GM23338 (cell line): ENCODE measurements at regions not wholly inside any gene's neighbourhood (a gene's known extent, or its start where the extent isn't known, plus 50 kb on each side); places are given as distances from the start of the nearest gene placed in this dataset.
A peak's percentile ranks its signal among the peaks of the same experiment; 100 is the strongest.

ENCODE experiments used
- ATAC-seq: fragments of 200-7000 bp; cut with Tn5 transposase; 3 replicates; pipeline ENCODE4 v1.9.1; 2020
- DNase-seq: peaks from one replicate; pipeline ENCODE4 v3.0.0-alpha.2; 2015; ENCODE audit warnings: low spot score
- H2AFZ ChIP-seq: fragments of 200-600 bp; sonication (generic); 2 replicates; pipeline ENCODE4 v1.8.0; 2016; ENCODE audit warnings: antibody characterized with exemption, mild to moderate bottlenecking, moderate library complexity
- H3F3A ChIP-seq: fragments of 200-600 bp; sonication (generic); replicated peaks from 2 replicates; pipeline ENCODE4 v1.8.0; 2017; ENCODE audit warnings: antibody characterized with exemption, mixed run types, low read depth
- H3K27ac ChIP-seq: fragments of 200-600 bp; sonication (generic); 2 replicates; pipeline ENCODE4 v1.6.1; 2016; ENCODE audit warnings: low read depth
- H3K27me3 ChIP-seq: fragments of 200-600 bp; sonication (generic); 2 replicates; pipeline ENCODE4 v1.8.0; 2016; ENCODE audit warnings: mild to moderate bottlenecking, mixed run types, moderate library complexity; ENCODE audit not compliant: insufficient read depth
- H3K36me3 ChIP-seq: fragments of 200-600 bp; sonication (generic); 2 replicates; pipeline ENCODE4 v1.8.0; 2016; ENCODE audit warnings: mild to moderate bottlenecking; ENCODE audit not compliant: insufficient read depth
- H3K4me1 ChIP-seq: fragments of 200-600 bp; sonication (generic); 2 replicates; pipeline ENCODE4 v1.8.0; 2016; ENCODE audit warnings: mild to moderate bottlenecking, moderate library complexity; ENCODE audit not compliant: insufficient read depth
- H3K4me2 ChIP-seq: fragments of 200-600 bp; sonication (generic); 2 replicates; pipeline ENCODE4 v1.7.1; 2017; ENCODE audit warnings: mixed run types
- H3K4me3 ChIP-seq: fragments of 200-600 bp; sonication (generic); 2 replicates; pipeline ENCODE4 v1.6.1; 2016; ENCODE audit warnings: mixed run types
- H3K79me2 ChIP-seq: fragments of 200-600 bp; sonication (generic); replicated peaks from 2 replicates; pipeline ENCODE4 v1.8.0; 2017; ENCODE audit warnings: mild to moderate bottlenecking; ENCODE audit not compliant: insufficient read depth
- H3K9me2 ChIP-seq: fragments of 200-600 bp; sonication (generic); 2 replicates; pipeline ENCODE4 v1.8.0; 2017; ENCODE audit not compliant: insufficient read depth
- H4K20me1 ChIP-seq: fragments of 200-600 bp; sonication (generic); replicated peaks from 2 replicates; pipeline ENCODE4 v1.8.0; 2017; ENCODE audit warnings: mild to moderate bottlenecking; ENCODE audit not compliant: insufficient read depth
- H3K27ac Mint-ChIP-seq: 2 replicates; pipeline ENCODE4 v1.8.0; 2020; ENCODE audit warnings: inconsistent platforms, mild to moderate bottlenecking, moderate library complexity, mixed read lengths
- H3K27me3 Mint-ChIP-seq: 3 replicates; pipeline ENCODE4 v1.8.0; 2022; ENCODE audit warnings: low read depth, mild to moderate bottlenecking, moderate library complexity, mixed read lengths, inconsistent platforms; ENCODE audit not compliant: insufficient read depth, poor library complexity
- H3K36me3 Mint-ChIP-seq: 3 replicates; pipeline ENCODE4 v1.8.0; 2021; ENCODE audit warnings: low read depth, mild to moderate bottlenecking, inconsistent platforms, moderate library complexity, mixed read lengths
- H3K4me1 Mint-ChIP-seq: 3 replicates; pipeline ENCODE4 v1.8.0; 2020; ENCODE audit warnings: mild to moderate bottlenecking, inconsistent platforms, mixed read lengths
- H3K4me3 Mint-ChIP-seq: 3 replicates; pipeline ENCODE4 v1.8.0; 2021; ENCODE audit warnings: moderate library complexity, mild to moderate bottlenecking, inconsistent platforms, mixed read lengths
- H3K9me3 Mint-ChIP-seq: 3 replicates; pipeline ENCODE4 v1.8.0; 2020; ENCODE audit warnings: moderate library complexity, mild to moderate bottlenecking, inconsistent platforms, mixed read lengths
- CTCF ChIP-seq, 2 experiments: fragments of 200-600 bp in 1 of 2; sonication (generic) in 1 of 2; conservative IDR thresholded peaks; 2 replicates each; pipeline versions ENCODE4 v1.5.1 to v1.6.1; 2016 to 2017; ENCODE audit warnings: antibody characterized with exemption in 2 of 2, low read depth in 2 of 2, mild to moderate bottlenecking in 2 of 2, moderate library complexity in 1 of 2
- ETS1 ChIP-seq: IDR thresholded peaks from 2 replicates; pipeline ENCODE4 v1.6.1; 2016; ENCODE audit warnings: antibody characterized with exemption
- EZH2 ChIP-seq: fragments of 200-600 bp; sonication (generic); IDR thresholded peaks from one replicate; pipeline ENCODE4 v1.8.0; 2017; ENCODE audit warnings: antibody characterized with exemption, mild to moderate bottlenecking, low read depth; ENCODE audit not compliant: unreplicated experiment
- EZH2phosphoT487 ChIP-seq: fragments of 200-600 bp; sonication (generic); IDR thresholded peaks from one replicate; pipeline ENCODE4 v1.8.1; 2018; ENCODE audit warnings: antibody characterized with exemption; ENCODE audit not compliant: unreplicated experiment
- JUNB ChIP-seq: IDR thresholded peaks from one replicate; pipeline ENCODE4 v1.6.1; 2016; ENCODE audit warnings: antibody characterized with exemption; ENCODE audit not compliant: unreplicated experiment
- REST ChIP-seq: IDR thresholded peaks from one replicate; pipeline ENCODE4 v1.6.1; 2018; ENCODE audit warnings: antibody characterized with exemption; ENCODE audit not compliant: unreplicated experiment
- STAT1 ChIP-seq: IDR thresholded peaks from one replicate; pipeline ENCODE4 v1.6.1; 2016; ENCODE audit warnings: antibody characterized with exemption; ENCODE audit not compliant: unreplicated experiment
- ZNF114 ChIP-seq: fragments of 250-450 bp; sonication (Bioruptor Pico); IDR thresholded peaks from 2 replicates; pipeline ENCODE4 v1.5.0; 2020; ENCODE audit warnings: mild to moderate bottlenecking, moderate library complexity
- ZNF462 ChIP-seq: fragments of 250-450 bp; sonication (Bioruptor Pico); IDR thresholded peaks from 2 replicates; pipeline ENCODE4 v1.5.0; 2020; ENCODE audit warnings: mild to moderate bottlenecking, moderate library complexity

GRCh38 chr12:20201733-20202132 lies 166.6 kb upstream of the PDE3A start (continued):
- no peak for TF ChIP-seq ZNF462 (CRISPR knock-in tag)
- TF ChIP-seq ETS1, result no peak
- no peak for TF ChIP-seq EZH2
- TF ChIP-seq STAT1, result no peak
- no peak for TF ChIP-seq JUNB

- no peak for DNase-seq
- Histone ChIP-seq H3F3A (no peaks in the 10 kb centered on the region), H3K9me2 (no peaks in the 10 kb centered on the region), H3K4me3 (no peak overlapping the region), H3K79me2 (no peaks in the 10 kb centered on the region), H3K36me3 (no peaks in the 10 kb centered on the region), H3K27ac (no peak overlapping the region), H2AFZ (0 out of 2 replicates have a peak overlapping the region, but pooled peaks have one; percentile 6), H3K27me3 (no peaks in the 10 kb centered on the region), H3K4me2 (no peak overlapping the region), H4K20me1 (no peaks in the 10 kb centered on the region), H3K4me1 (no peaks in the 10 kb centered on the region)
- peaks cover 2% of the 10 kb centered on the region; the same call in 2 of the 3 replicates for H3K4me1 Mint-ChIP-seq
- no peak overlapping the region for H3K4me3 Mint-ChIP-seq
- H3K27me3 Mint-ChIP-seq, result no peaks in the 10 kb centered on the region
- peaks cover 3% of the 10 kb centered on the region; the same call in 2 of the 3 replicates for H3K9me3 Mint-ChIP-seq
- H3K27ac Mint-ChIP-seq, result no peak overlapping the region
- H3K36me3 Mint-ChIP-seq, result no peaks in the 10 kb centered on the region
- ATAC-seq, result no peak
- no peak for TF ChIP-seq JUNB
- no peak for TF ChIP-seq ZNF114 (CRISPR knock-in tag)
- TF ChIP-seq ETS1, result no peak
- no peak for TF ChIP-seq CTCF (conservative IDR thresholded peaks at IDR 0.05; ENCODE audit: low read depth in 2 of 2)
- no peak for TF ChIP-seq REST
- no peak for TF ChIP-seq STAT1
- no peak for TF ChIP-seq EZH2phosphoT487
These were observed 162.5 kb upstream of the PDE3A start for GRCh38 chr12:20205854-20206253.
